Large intestine (tissue), 3 donors: ENCODE measurements at regions not wholly inside any gene's neighbourhood (a gene's known extent, or its start where the extent isn't known, plus 50 kb on each side); places are given as distances from the start of the nearest gene placed in this dataset.
"Not testable (repeated sequence)": the region's sequence is repeated elsewhere in the genome, so short reads cannot be mapped to it uniquely, and the experiment has no call there.

Experiments used
- DNase-seq, 2 donors: peaks; one replicate each; pipeline versions ENCODE4 v3.0.0 to v3.0.0-alpha.2; 2013
- H3K27ac ChIP-seq: one replicate; pipeline ENCODE4 v1.5.1; 2013; ENCODE audit warnings: low read length
- H3K27me3 ChIP-seq: 2 replicates; pipeline ENCODE4 v1.6.1; 2013; ENCODE audit warnings: low read length; ENCODE audit not compliant: control insufficient read depth, insufficient read depth
- H3K36me3 ChIP-seq: 2 replicates; pipeline ENCODE4 v1.6.1; 2013; ENCODE audit warnings: low read length; ENCODE audit not compliant: control insufficient read depth, insufficient read depth
- H3K4me1 ChIP-seq: one replicate; pipeline ENCODE4 v1.6.1; 2013; ENCODE audit warnings: low read length; ENCODE audit not compliant: control insufficient read depth, insufficient read depth
- H3K4me3 ChIP-seq: one replicate; pipeline ENCODE4 v1.5.1; 2013; ENCODE audit warnings: low read length
- H3K9me3 ChIP-seq: one replicate; pipeline ENCODE4 v1.6.1; 2013; ENCODE audit warnings: mild to moderate bottlenecking, low read depth, low read length, moderate library complexity; ENCODE audit not compliant: control insufficient read depth
- WGBS: methylation state at CpG from one replicate; pipeline ENCODE4 v1.1.5; 2013; ENCODE audit warnings: low lambda C conversion rate; ENCODE audit not compliant: insufficient coverage; 5-methylcytosine and 5-hydroxymethylcytosine counted together

DNA sequence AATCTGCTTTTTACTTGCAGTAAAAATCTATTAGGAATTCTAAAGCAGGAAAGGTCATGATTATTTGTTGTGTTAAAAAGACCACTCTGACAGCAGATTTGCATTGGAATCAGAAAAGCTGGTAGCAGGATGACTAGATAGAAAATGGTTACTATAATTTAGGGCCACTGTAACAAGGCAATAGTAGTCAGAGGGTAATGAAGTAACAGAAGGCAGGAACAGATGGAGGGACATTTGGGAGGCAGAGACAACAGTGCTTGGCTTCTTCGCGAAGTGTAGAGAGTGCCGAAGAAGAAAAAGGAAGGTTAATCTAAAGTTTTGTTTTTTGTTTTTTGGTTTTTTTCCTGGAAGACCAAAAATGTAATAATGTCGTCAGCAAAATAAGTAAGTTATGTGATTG is 129.8 kb upstream of the SLC5A12 start:
- H3K36me3 ChIP-seq, result no peaks in the 10 kb centered on the region
- H3K4me3 ChIP-seq, result no peak overlapping the region
- no peak overlapping the region for H3K27ac ChIP-seq
- H3K9me3 ChIP-seq, result no peaks in the 10 kb centered on the region
- DNase-seq, result no peak
- no peaks in the 10 kb centered on the region for H3K4me1 ChIP-seq
- WGBS, result 100% methylated on average over 4 of the region's 4 CpGs
- H3K27me3 ChIP-seq, result no peaks in the 10 kb centered on the region

DNA sequence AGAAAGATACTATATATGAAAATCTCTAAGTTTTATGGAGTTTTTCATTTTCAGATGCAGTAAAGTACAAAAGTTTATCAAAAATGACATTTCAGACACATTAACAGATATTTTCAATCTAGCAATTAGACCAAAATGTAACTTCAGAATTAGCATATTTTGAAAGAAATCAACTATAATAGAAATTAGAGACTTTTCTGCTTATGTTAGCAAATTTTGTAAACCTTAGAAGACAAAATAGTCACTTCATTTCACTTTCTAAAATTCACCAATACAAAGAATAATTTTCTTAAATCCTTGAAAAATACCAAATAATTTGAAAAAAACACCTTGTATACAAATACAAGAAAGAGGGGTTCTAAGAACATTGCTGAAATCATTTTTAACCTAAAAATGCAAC is 135.8 kb upstream of the FIBIN start:
- Histone ChIP-seq H3K9me3 (no peaks in the 10 kb centered on the region), H3K36me3 (no peaks in the 10 kb centered on the region), H3K4me1 (no peaks in the 10 kb centered on the region), H3K27ac (no peak overlapping the region), H3K4me3 (no peak overlapping the region), H3K27me3 (no peaks in the 10 kb centered on the region)
- no peak for DNase-seq

DNA sequence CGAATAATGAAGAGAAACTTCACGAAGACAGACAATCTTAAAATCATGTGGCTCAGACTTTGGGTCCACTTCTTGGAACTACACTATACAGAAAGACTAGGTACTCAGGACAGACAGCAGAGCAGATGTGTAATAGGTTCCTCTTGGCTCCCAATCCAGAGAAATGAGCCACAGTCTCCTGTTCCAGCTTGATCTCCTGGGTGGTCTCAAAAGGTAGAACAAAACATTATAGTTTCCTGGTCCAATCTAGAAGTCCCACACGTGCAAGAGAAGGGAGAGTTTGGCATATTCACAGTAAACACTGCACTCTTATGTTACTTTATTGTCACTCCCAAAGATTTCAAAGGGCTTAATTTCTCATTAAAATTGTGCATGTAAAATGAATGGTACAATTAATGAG is 134.5 kb upstream of the FIBIN start:
- no peaks in the 10 kb centered on the region for H3K27me3 ChIP-seq
- no peaks in the 10 kb centered on the region for H3K36me3 ChIP-seq
- no peaks in the 10 kb centered on the region for H3K4me1 ChIP-seq
- WGBS, result 73% methylated on average over 3 of the region's 3 CpGs
- H3K9me3 ChIP-seq, result no peaks in the 10 kb centered on the region
- H3K27ac ChIP-seq, result no peak overlapping the region
- H3K4me3 ChIP-seq, result no peak overlapping the region
- no peak for DNase-seq

DNA sequence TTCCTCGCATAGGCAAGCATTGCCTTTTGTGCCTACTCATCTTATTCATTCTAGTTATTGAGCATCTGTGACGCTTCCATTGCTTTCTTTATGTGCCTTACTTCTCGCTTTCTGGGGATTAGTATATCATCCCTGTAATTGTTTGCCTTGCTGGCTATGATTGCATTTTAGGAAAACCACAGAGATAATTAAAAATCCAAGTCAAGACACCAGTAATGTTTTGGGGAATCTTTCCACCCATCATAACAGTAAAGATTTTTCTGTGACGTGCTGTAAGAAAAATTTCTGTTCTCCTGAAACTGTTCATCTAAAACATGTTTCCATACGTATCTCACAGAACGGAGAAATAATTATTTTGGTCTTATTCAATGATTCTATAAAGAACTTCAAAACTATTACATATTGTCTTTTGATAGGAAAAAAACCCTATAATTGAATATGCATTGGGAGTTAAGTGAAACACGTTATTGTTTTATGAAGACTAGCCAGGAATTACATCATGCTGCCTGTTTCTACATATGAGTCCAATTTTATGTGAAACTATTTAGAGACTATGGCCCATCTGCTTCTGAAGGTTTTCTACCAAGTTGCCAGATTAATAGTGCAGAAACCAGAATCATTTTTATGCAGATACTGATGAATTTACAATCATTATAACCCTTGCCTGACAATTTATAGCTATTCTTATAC is 133.7 kb upstream of the FIBIN start:
- H3K27ac ChIP-seq, result no peak overlapping the region
- H3K4me1 ChIP-seq, result no peaks in the 10 kb centered on the region
- no peaks in the 10 kb centered on the region for H3K27me3 ChIP-seq
- H3K36me3 ChIP-seq, result no peaks in the 10 kb centered on the region
- H3K4me3 ChIP-seq, result no peak overlapping the region
- H3K9me3 ChIP-seq, result no peaks in the 10 kb centered on the region
- WGBS, result 90% methylated on average over 7 of the region's 7 CpGs
- no peak for DNase-seq

DNA sequence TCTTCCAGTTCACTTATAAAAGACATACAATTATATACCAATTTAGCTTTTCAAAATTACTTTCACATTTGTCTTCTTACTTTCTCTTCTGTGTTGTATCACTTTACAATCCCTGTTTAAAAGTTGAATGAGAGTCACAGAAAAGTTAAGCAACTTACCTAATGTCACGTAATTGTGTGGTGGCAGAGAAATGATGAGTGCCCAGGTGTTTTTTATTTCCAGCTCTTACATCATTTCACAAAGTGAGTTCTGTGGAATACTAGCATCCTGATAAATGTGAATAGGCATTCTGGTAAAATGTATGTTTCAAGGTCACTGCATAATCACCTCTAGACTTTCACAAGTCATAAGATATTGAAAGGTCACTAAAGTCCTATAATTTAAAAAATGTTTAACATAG is 133.0 kb upstream of the FIBIN start:
- Histone ChIP-seq H3K27me3 (no peaks in the 10 kb centered on the region), H3K4me1 (no peaks in the 10 kb centered on the region), H3K9me3 (no peaks in the 10 kb centered on the region), H3K36me3 (no peaks in the 10 kb centered on the region), H3K27ac (no peak overlapping the region), H3K4me3 (no peak overlapping the region)
- DNase-seq, result no peak
- WGBS, result no CpG with 5 or more reads among the region's 1 CpG

DNA sequence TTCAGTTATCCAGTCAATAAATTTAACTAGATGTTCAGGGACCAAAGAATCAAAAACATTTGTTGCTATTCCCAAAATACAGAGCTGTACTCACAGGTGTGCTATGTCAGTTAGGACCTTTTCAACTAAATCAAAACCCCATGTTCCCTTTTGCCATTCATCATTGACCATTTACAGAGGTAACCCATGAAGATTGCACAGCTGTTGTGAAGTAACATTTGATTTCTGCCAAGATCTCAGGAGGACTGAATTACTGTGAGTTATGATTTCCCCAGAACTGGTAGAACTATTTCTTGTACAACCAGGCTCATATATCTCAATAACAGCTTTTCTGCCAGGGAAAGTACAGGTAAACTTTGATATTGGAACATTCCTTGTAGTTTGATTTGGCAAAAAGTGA is 131.1 kb upstream of the FIBIN start:
- DNase-seq, result no peak
- H3K27me3 ChIP-seq, result no peaks in the 10 kb centered on the region
- no peaks in the 10 kb centered on the region for H3K36me3 ChIP-seq
- no peaks in the 10 kb centered on the region for H3K4me1 ChIP-seq
- H3K9me3 ChIP-seq, result no peaks in the 10 kb centered on the region
- no peak overlapping the region for H3K27ac ChIP-seq
- H3K4me3 ChIP-seq, result no peak overlapping the region

DNA sequence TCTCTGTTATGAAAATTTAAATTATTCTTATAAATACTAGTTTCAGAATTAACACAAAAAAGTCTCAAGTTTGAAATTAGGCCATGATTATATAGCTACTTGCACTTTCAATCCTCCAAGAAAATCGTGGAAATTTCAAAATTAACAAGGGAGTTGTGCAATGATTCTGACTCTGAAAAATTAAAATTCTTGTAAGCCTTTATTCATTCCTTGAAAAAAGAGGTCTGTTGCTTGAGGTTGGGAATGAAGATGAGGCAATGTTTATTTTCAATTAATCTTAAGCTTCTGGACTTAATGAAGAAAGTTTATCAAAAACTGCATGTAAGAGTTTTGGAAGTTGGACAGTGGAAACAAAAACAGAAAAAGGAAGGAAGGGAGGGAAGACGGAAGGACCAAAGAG is 128.2 kb upstream of the FIBIN start:
- WGBS, result 89% methylated on average over 1 of the region's 2 CpGs
- no peak for DNase-seq
- no peak overlapping the region for H3K4me3 ChIP-seq
- no peak overlapping the region for H3K27ac ChIP-seq
- H3K27me3 ChIP-seq, result no peaks in the 10 kb centered on the region
- no peaks in the 10 kb centered on the region for H3K4me1 ChIP-seq
- no peaks in the 10 kb centered on the region for H3K36me3 ChIP-seq
- H3K9me3 ChIP-seq, result no peaks in the 10 kb centered on the region

DNA sequence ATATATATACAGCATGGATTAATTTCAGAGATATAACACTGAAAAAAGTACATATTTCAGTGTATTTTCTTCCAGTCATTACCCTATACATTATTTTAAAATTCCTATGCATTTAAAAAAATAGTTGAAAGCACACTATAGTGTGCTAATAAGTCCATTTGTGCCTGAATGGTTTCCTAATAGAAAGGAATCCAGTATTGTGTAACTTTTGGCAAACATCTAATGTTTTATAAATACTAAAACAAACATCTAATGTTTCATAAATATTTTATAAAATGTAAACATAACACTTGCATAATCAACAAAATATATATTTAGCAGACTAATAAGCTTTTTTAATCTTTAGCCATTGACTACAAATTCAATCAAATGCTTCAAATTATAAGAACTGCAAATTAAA is 126.6 kb upstream of the FIBIN start:
- H3K4me3 ChIP-seq, result no peak overlapping the region
- no peak for DNase-seq
- no peaks in the 10 kb centered on the region for H3K36me3 ChIP-seq
- H3K9me3 ChIP-seq, result no peaks in the 10 kb centered on the region
- H3K27me3 ChIP-seq, result no peaks in the 10 kb centered on the region
- no peak overlapping the region for H3K27ac ChIP-seq
- no peaks in the 10 kb centered on the region for H3K4me1 ChIP-seq

DNA sequence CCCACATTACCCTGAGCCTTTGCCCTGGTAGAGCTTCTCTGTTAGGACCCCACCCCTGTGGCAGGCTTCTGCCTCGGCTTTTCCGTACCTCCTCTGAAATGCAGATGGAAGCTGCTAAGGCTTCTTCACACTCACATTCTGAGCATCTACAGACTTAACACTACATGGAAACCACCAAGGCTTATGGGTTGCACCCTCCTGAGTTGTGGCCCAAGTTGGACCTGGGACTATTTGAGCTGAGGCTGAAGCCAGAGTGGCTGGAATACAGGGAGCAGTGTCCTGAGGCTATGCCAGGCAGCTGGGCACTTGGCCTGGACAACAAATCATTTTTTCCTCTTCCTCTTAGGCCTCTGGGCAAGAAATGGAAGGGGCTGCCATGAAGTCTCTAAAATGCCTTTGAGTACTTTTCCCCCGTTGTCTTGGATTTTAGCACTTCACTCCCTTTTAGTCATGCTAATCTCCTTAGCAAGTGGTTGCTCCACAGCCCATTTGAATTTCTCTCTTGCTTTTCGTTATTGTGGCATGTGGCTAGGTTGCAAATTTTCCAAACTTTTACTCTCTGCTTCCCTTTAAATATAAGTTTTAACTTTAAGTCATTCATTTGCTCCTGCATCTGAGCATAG is 114.8 kb upstream of the FIBIN start:
- DNase-seq, result no peak
- no peak overlapping the region for H3K4me3 ChIP-seq
- H3K27ac ChIP-seq, result no peak overlapping the region
- 50% methylated on average over 1 of the region's 4 CpGs for WGBS
- no peaks in the 10 kb centered on the region for H3K27me3 ChIP-seq
- H3K4me1 ChIP-seq, result no peaks in the 10 kb centered on the region
- H3K9me3 ChIP-seq, result no peaks in the 10 kb centered on the region
- no peaks in the 10 kb centered on the region for H3K36me3 ChIP-seq

DNA sequence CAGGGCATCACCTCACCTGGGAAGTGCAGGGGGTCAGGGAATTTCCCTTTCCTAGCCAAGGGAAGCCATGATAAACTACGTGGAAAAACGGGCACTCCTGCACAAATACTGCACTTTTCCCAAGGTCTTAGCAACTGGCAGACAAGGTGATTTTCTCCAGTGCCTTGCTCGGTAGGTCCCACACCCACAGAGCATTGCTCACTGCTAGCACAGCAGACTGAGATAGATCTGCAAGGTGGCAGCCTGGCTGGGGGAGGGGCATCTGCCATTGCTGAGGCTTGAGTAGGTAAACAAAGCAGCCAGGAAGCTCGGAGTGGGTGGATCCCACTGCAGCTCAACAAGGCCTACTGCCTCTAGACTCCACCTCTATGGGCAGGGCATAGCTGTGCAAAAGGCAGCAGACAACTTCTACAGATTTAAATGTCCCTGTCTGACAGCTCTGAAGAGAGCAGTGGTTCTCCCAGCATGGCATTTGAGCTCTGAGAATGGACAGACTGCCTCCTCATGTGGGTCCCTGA is 111.5 kb upstream of the FIBIN start:
- not testable (repeated sequence) for H3K27me3 ChIP-seq, H3K36me3 ChIP-seq, DNase-seq, H3K4me1 ChIP-seq, H3K9me3 ChIP-seq, H3K27ac ChIP-seq, H3K4me3 ChIP-seq
- no CpG with 5 or more reads among the region's 4 CpGs for WGBS

DNA sequence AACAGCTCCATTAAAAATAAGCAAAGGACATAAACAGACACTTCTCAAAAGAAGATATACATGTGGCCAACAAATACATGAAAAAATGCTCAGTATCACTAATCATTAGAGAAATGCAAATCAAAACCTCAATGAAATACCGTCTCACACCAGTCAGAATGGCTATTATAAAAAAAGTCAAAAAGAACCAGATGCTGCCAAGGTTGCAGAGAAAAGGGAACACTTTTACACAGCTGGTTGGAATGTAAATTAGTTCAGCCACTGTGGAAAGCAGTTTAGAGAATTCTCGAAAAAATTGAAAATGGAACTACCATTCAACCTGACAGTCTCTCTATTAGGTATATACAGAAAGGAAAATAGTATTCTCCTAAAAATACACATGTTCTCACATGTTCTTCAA is 102.4 kb upstream of the FIBIN start:
- no peaks in the 10 kb centered on the region for H3K9me3 ChIP-seq
- H3K4me3 ChIP-seq, result no peak overlapping the region
- no peaks in the 10 kb centered on the region for H3K4me1 ChIP-seq
- H3K36me3 ChIP-seq, result no peaks in the 10 kb centered on the region
- no peak overlapping the region for H3K27ac ChIP-seq
- WGBS, result 80% methylated on average over 1 of the region's 2 CpGs
- DNase-seq, result no peak
- no peaks in the 10 kb centered on the region for H3K27me3 ChIP-seq
